Loucy (cell line): ENCODE measurements at regions not wholly inside any gene's neighbourhood (a gene's known extent, or its start where the extent isn't known, plus 50 kb on each side); places are given as distances from the start of the nearest gene placed in this dataset.

ENCODE experiments used
- CTCF ChIP-seq: fragments of 200-600 bp; sonication (generic); conservative IDR thresholded peaks from 2 replicates; pipeline ENCODE4 v1.5.1; 2014; ENCODE audit warnings: mild to moderate bottlenecking, antibody characterized with exemption, low read length
- EZH2phosphoT487 ChIP-seq: fragments of 200-600 bp; IDR thresholded peaks from 2 replicates; pipeline ENCODE4 v1.6.1; 2018; ENCODE audit warnings: antibody characterized with exemption, mild to moderate bottlenecking, moderate library complexity, borderline replicate concordance

- no peak for TF ChIP-seq CTCF
- TF ChIP-seq EZH2phosphoT487 = no peak
Measured at GRCh38 chr5:29568028-29568427, 1625.5 kb upstream of the CDH6 start.
